Activated CD4-positive, CD25-positive, alpha-beta regulatory T cell (primary cell): ENCODE measurements at regions not wholly inside any gene's neighbourhood (a gene's known extent, or its start where the extent isn't known, plus 50 kb on each side); places are given as distances from the start of the nearest gene placed in this dataset.

Experiments used
- DNase-seq, 4 experiments: peaks; one replicate each; lab custom pipeline; 2025; lab: John Stamatoyannopoulos, UW

GRCh38 chr12:75563351-75563750, 51.9 kb upstream of the KRR1 start:
- no peak for DNase-seq

- no peak for DNase-seq
Observed at GRCh38 chr12:75561921-75562320, 50.5 kb upstream of the KRR1 start.
